Urinary bladder (tissue), 3 donors: ENCODE measurements at regions not wholly inside any gene's neighbourhood (a gene's known extent, or its start where the extent isn't known, plus 50 kb on each side); places are given as distances from the start of the nearest gene placed in this dataset.

Experiments used
- DNase-seq: peaks from one replicate; pipeline ENCODE4 v3.0.0-alpha.2; 2015; ENCODE audit errors: extremely low spot score
- H3K27ac ChIP-seq: one replicate; pipeline ENCODE4 v1.5.1; 2013; ENCODE audit warnings: low read depth, mild to moderate bottlenecking, moderate library complexity
- H3K36me3 ChIP-seq: one replicate; pipeline ENCODE4 v1.6.1; 2013; ENCODE audit warnings: mild to moderate bottlenecking, moderate library complexity; ENCODE audit not compliant: insufficient read depth
- H3K4me1 ChIP-seq: one replicate; pipeline ENCODE4 v1.6.1; 2013; ENCODE audit warnings: mild to moderate bottlenecking, moderate library complexity; ENCODE audit not compliant: insufficient read depth
- H3K4me3 ChIP-seq: one replicate; pipeline ENCODE4 v1.5.1; 2013; ENCODE audit warnings: low read depth, low read length
- WGBS: extraction: QIAGEN DNeasy Blood & Tissue Kit; methylation state at CpG from one replicate; pipeline ENCODE4 v1.1.7; 2013; 5-methylcytosine and 5-hydroxymethylcytosine counted together
- donor health status: healthy with polysubstance abuse.
- donor health status: healthy.

DNA sequence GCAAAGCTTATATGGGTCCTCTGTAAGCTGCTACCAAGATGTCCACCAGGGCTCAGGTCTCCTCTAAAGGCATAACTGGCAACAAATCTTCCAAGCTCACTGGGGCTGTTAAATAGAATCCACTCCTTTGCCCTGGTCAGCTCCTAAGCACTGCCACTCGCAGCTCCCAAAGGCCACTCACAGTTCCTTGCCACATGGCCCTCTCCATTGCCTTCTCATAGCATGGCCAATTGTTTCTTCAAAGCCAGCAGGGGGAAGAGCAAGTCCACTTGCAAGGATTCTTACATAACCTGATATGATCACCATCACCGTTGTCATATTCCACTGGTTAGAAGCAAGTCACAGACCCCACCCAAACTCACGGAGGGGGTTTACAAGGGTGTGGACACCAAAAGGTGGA is 199.5 kb downstream of the SUCLA2 start:
- 95% methylated on average over 3 of the region's 3 CpGs for WGBS
- Histone ChIP-seq H3K4me3 (no peak overlapping the region), H3K36me3 (no peaks in the 10 kb centered on the region), H3K4me1 (no peaks in the 10 kb centered on the region), H3K27ac (no peak overlapping the region)
- DNase-seq, result no peak

GRCh38 chr13:47800593-47800992 is 200.5 kb downstream of the SUCLA2 start:
- Histone ChIP-seq H3K36me3 (no peaks in the 10 kb centered on the region), H3K4me3 (no peak overlapping the region), H3K27ac (no peak overlapping the region), H3K4me1 (no peaks in the 10 kb centered on the region)
- 93% methylated on average over 2 of the region's 2 CpGs for WGBS
- no peak for DNase-seq

DNA sequence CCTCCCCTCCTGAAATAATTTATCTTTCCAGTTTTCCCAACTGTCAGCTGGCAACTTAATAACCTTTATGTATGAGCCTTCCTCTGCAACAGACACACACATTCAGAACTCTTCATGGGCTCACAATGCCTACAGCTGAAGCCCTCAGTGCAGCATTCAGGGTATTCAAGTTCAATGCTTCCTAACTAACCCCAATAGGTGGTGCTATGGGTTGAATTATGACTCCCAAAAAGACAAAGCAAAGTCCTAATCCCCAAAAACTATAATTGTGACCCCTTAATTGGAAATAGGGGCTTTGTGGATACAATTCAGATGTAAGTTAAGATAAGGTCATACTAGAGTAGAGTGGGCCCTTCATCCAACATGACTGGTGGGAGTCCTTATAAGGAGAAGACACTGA is 202.2 kb downstream of the SUCLA2 start:
- H3K4me3 ChIP-seq, result no peak overlapping the region
- no peaks in the 10 kb centered on the region for H3K36me3 ChIP-seq
- no peaks in the 10 kb centered on the region for H3K4me1 ChIP-seq
- DNase-seq, result no peak
- H3K27ac ChIP-seq, result no peak overlapping the region

DNA sequence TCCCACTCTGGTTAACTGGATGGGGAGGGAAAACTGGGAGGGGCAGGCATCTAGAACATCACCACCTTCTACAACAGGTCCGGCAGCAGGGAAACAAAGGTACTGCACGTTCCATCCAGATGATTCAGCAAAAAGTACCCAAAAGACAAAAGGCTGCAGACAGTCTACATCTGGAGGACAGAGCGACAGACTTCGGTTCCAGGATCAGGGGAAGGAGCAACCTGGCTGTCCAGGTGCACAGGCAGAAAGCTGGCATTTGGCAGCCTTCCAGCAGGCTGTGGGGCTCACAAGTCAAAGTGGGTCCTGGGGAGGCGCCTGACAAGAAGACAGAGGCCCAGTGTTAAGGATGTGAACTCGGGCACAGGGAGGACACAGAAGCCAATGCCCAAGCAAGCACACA is 202.9 kb downstream of the SUCLA2 start:
- WGBS, result 83% methylated on average over 6 of the region's 6 CpGs
- no peak overlapping the region for H3K4me3 ChIP-seq
- no peaks in the 10 kb centered on the region for H3K4me1 ChIP-seq
- H3K36me3 ChIP-seq, result no peaks in the 10 kb centered on the region
- no peak overlapping the region for H3K27ac ChIP-seq
- no peak for DNase-seq

- Histone ChIP-seq H3K4me3 (no peak overlapping the region), H3K36me3 (no peaks in the 10 kb centered on the region), H3K4me1 (no peaks in the 10 kb centered on the region), H3K27ac (no peak overlapping the region)
- WGBS, result 80% methylated on average over 10 of the region's 10 CpGs
- no peak for DNase-seq
These were observed 204.3 kb downstream of the SUCLA2 start for GRCh38 chr13:47796816-47797215.

GRCh38 chr13:47794963-47795362 is 206.1 kb downstream of the SUCLA2 start:
- no peak for DNase-seq
- H3K4me3 ChIP-seq, result no peak overlapping the region
- WGBS, result 62% methylated on average over 2 of the region's 2 CpGs
- H3K4me1 ChIP-seq, result no peaks in the 10 kb centered on the region
- no peak overlapping the region for H3K27ac ChIP-seq
- H3K36me3 ChIP-seq, result no peaks in the 10 kb centered on the region

DNA sequence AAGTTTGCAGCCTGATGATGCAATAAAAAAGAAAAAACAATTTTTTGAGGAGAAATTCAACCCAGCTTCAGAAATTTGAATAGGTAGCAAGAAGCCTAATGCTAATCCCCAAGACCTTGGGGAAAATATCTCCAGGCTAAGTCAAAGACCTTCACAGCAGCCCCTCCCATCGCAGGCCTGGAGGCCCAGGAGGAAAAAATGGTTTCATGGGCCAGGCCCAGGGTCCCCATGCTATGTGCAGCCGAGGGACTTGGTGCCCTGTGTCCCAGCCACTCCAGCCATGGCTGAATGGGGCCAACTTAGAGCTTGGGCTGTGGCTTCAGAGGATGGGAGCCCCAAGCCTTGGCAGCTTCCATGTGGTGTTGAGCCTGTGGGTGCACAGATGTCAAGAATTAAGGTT is 210.3 kb downstream of the SUCLA2 start:
- DNase-seq, result no peak
- 72% methylated on average over 2 of the region's 2 CpGs for WGBS
- Histone ChIP-seq H3K27ac (no peak overlapping the region), H3K36me3 (no peaks in the 10 kb centered on the region), H3K4me1 (no peaks in the 10 kb centered on the region), H3K4me3 (no peak overlapping the region)

DNA sequence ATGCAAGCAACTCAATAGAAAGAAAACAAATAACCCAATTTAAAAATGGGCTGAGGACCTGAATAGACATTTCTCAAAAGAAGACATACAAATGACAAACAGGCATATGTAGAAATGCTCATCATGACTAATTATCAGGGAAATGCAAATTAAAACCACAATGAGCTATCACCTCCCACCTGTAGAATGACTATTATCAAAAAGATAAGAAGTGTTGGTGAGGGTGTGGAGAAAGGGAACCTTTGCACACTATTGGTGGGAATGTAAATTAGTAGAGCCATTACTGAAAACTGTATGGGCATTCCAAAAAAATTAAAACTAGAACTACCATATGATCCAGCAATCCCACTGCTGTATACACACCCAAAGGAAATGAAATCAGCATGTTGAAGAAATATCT is 212.2 kb downstream of the SUCLA2 start:
- DNase-seq, result no peak
- no peak overlapping the region for H3K27ac ChIP-seq

GRCh38 chr13:47774671-47774994 is 226.4 kb downstream of the SUCLA2 start:
- Histone ChIP-seq H3K4me3 (no peak overlapping the region), H3K27ac (no peak overlapping the region)

More for the DNA sequence above, 212.2 kb downstream of the SUCLA2 start:
- Histone ChIP-seq H3K4me3 (no peak overlapping the region), H3K4me1 (no peaks in the 10 kb centered on the region), H3K36me3 (no peaks in the 10 kb centered on the region)

DNA sequence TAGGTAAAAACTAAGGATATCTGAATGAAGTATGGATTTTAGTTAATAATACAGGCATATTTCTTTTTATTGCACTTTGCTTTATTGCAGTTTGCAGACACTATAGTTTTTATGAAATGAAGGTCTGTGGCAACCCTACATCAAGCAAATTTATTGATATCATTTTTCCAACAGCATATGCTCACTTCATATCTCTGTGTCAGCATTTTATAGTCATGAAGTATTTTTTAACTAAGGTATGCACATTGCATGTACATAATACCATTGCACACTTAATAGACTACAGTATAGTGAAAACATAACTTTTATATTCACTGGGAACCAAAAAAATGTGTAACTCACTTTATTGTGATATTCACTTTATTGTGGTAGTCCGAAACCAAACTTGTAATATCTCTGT is 236.3 kb downstream of the SUCLA2 start:
- no peaks in the 10 kb centered on the region for H3K36me3 ChIP-seq
- no peak for DNase-seq
- 78% methylated on average over 1 of the region's 1 CpG for WGBS
- no peak overlapping the region for H3K27ac ChIP-seq
- H3K4me1 ChIP-seq, result no peaks in the 10 kb centered on the region
- no peak overlapping the region for H3K4me3 ChIP-seq

More at GRCh38 chr13:47774671-47774994, 226.4 kb downstream of the SUCLA2 start:
- no peak for DNase-seq
- Histone ChIP-seq H3K4me1 (no peaks in the 10 kb centered on the region), H3K36me3 (no peaks in the 10 kb centered on the region)

DNA sequence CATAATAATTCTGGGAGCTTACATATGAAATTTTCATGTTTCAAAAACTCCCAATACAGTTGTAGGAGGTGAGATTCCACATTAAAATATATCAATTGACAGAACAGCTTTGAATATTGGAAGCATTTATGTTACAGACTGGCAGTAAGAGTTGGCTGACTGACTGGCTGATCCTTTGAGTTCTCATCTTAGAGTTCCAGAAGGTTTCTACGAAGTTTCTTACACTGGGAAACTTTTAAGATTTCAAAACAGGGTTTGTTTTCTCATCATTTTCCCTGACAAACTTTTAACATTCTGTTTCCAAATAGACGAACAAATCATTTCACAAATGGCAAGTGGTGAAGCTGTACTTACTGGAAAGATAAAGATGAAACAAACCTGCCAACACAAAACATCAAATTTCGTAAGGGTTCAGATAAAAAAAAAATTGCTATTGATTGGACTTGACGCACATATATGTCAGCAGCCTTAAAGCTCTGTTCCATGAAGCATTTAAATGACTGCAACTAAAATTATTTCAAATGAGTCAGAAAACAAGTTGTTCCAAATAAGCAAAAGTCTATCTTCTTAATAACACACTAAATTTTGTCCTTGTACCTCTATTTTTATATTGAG is 243.5 kb downstream of the SUCLA2 start:
- Histone ChIP-seq H3K4me3 (no peak overlapping the region), H3K27ac (no peak overlapping the region), H3K36me3 (no peaks in the 10 kb centered on the region), H3K4me1 (no peaks in the 10 kb centered on the region)
- no peak for DNase-seq
- WGBS, result 69% methylated on average over 4 of the region's 4 CpGs

- Histone ChIP-seq H3K4me1 (no peaks in the 10 kb centered on the region), H3K4me3 (no peak overlapping the region), H3K27ac (no peak overlapping the region), H3K36me3 (no peaks in the 10 kb centered on the region)
- DNase-seq, result no peak
- 67% methylated on average over 6 of the region's 6 CpGs for WGBS
These were observed 253.2 kb downstream of the SUCLA2 start for GRCh38 chr13:47747901-47748300.

- WGBS, result 75% methylated on average over 5 of the region's 5 CpGs
- DNase-seq, result no peak
- H3K4me3 ChIP-seq, result no peak overlapping the region
- H3K4me1 ChIP-seq, result no peaks in the 10 kb centered on the region
- no peaks in the 10 kb centered on the region for H3K36me3 ChIP-seq
- no peak overlapping the region for H3K27ac ChIP-seq
These were observed 274.7 kb downstream of the SUCLA2 start for GRCh38 chr13:47726394-47726793.

DNA sequence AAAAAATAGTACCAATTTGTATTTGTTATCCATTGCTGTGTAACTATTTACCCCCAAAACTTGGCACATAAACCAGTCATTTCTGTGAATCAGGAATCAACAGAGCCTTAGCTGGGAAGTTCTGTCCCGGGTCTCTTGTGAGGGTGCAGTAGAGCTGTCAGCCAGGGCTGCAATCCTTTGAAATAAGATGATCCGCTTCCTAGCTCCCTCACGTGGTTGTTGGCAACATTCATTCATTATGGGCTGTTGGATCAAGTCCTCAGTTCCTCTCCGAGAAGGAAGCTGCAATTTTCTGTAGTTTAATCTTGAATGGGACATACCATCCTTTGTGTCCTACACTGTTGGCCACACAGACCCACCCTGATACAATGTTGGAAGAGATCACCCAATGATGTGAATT is 277.2 kb downstream of the SUCLA2 start:
- Histone ChIP-seq H3K27ac (no peak overlapping the region), H3K36me3 (no peaks in the 10 kb centered on the region), H3K4me3 (no peak overlapping the region), H3K4me1 (no peaks in the 10 kb centered on the region)
- no peak for DNase-seq
- 62% methylated on average over 4 of the region's 4 CpGs for WGBS

DNA sequence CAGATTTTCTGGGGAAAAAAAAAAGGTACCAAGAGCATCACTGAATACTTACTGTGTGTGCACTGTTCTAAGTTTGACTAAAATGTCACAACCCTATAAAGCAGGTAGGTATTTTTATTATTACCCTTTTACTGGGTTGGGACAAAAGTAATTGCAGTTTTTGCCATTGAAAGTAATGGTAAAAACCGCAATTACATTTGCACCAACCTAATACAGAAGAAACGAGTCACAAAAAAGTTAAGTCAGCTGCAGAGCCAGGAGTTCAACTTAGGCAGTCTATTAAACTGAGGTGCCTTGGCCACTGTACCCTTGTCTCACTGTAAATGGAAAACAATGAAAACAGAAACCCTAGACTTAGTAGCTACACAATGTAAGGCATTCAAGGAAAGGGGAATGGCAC is 281.9 kb downstream of the SUCLA2 start:
- Histone ChIP-seq H3K4me3 (no peak overlapping the region), H3K4me1 (no peaks in the 10 kb centered on the region), H3K27ac (no peak overlapping the region), H3K36me3 (no peaks in the 10 kb centered on the region)
- whole genome bisulfite sequencing, result 82% methylated on average over 2 of the region's 2 CpGs
- DNase-seq, result no peak
